ENCODE measurements at regions not wholly inside any gene's neighbourhood (a gene's known extent, or its start where the extent isn't known, plus 50 kb on each side); places are given as distances from the start of the nearest gene placed in this dataset.

DNA sequence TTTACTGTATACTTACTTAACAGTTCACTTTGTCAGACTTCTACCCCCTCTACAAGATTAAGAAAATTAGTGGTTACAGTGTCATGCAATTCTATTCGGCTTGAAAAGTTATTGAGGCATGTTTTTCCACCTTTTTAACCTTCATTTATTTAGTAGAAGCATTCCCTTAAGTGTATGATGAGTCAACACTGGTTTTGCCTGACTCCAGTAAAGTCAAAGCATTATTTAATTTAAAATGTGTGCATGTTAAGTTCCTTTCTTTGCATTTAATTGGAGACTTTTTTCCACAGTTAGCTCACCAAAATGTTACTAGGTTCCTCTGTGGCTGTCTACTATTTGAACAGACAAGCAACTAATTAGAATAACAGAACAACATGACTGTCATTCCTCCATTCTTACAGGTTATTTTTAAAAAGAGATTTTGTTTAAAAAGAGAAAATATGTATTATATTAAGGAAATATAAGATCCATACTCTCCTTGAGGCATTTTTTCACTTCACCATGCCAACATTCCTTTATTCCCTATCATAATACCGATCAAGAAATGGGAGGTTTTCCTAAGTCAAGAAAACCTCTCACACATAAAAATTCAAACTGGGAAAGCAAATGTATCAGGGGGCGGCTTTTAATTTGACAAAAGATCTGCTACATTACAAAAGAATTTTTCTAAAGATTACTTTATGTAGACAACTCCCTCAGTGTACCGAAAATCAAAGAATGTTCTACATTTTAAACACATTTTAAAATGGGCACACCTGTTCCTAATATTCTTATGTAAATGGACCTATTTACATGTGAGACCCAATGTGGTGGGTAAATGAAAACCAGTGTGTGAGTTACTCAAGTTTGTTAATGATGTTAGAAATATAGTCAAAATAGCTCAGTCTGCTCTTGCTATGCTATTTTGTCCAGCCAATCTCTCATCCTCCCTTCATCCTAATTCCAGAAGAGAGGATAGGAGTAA is 361.2 kb downstream of the UTRN start:
- no peaks in the 10 kb centered on the region for H3K9me3 ChIP-seq
- DNase-seq: no peak
- intact Hi-C loops (cut with DNase I): no loop called here
- 67 to 69% methylated on average over 4 of the region's 4 CpGs for WGBS, 2 donors
- no peaks in the 10 kb centered on the region for H3K27me3 ChIP-seq
- peak overlapping the region in 3 of 4 donors; percentile 63 to 77 (median 74) for H3K27ac ChIP-seq
- no peak overlapping the region for H3K4me3 ChIP-seq
- peaks cover 45% of the 10 kb centered on the region for H3K4me1 ChIP-seq
- no peak for ATAC-seq
- TF ChIP-seq POLR2A (IDR thresholded peaks at IDR 0.05): no peak
- TF ChIP-seq, protein P1, sequence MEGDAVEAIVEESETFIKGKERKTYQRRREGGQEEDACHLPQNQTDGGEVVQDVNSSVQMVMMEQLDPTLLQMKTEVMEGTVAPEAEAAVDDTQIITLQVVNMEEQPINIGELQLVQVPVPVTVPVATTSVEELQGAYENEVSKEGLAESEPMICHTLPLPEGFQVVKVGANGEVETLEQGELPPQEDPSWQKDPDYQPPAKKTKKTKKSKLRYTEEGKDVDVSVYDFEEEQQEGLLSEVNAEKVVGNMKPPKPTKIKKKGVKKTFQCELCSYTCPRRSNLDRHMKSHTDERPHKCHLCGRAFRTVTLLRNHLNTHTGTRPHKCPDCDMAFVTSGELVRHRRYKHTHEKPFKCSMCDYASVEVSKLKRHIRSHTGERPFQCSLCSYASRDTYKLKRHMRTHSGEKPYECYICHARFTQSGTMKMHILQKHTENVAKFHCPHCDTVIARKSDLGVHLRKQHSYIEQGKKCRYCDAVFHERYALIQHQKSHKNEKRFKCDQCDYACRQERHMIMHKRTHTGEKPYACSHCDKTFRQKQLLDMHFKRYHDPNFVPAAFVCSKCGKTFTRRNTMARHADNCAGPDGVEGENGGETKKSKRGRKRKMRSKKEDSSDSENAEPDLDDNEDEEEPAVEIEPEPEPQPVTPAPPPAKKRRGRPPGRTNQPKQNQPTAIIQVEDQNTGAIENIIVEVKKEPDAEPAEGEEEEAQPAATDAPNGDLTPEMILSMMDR (IDR thresholded peaks at IDR 0.05): no peak
- H3K36me3 ChIP-seq (replicated peaks in 1 of 2; ENCODE audit: insufficient read depth in 1 of 2, low read depth in 2 of 2): no peaks in the 10 kb centered on the region

DNA sequence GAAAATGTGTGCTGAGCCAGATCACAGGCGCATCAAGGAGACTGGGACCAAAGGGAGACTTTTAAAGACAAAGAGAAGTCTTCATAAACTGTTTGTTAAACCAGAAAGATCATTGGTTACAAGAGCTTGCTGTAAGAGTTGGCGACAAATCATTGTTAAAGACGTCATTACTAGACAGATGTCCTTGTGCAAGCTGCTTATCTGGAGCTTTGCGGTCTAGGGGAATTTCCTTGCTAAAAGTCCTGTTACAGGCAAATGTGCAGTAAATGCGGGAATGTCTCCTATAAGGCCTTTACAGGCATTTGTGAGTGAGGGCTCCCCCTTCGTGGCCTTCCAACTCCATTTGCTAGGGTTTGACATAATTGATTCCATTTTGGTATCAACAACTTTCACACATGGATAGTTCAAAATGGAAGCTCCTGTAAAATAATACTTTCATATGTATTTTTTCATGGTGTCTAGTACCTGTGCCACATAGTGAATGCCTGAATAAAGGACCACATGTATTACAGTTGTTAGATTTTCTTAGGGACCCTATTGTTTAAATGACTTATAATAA is 362.4 kb downstream of the UTRN start:
- Histone ChIP-seq H3K27me3 (no peaks in the 10 kb centered on the region), H3K4me3 (no peak overlapping the region), H3K9me3 (no peaks in the 10 kb centered on the region), H3K4me1 (peaks cover 53% of the 10 kb centered on the region), H3K36me3 (replicated peaks in 1 of 2; ENCODE audit: insufficient read depth in 1 of 2, low read depth in 2 of 2) (no peaks in the 10 kb centered on the region), H3K27ac (peak overlapping the region; percentile 60 to 77 (median 68))
- TF ChIP-seq, protein P1 (IDR thresholded peaks at IDR 0.05): no peak
- intact Hi-C loops (cut with DNase I): no loop called here
- DNase-seq (peak in 3 of 4 donors; percentile 15 to 60 (median 22)), ATAC-seq (peak; percentile 85)
- WGBS, 2 donors: 38 to 43% methylated on average over 6 of the region's 6 CpGs

DNA sequence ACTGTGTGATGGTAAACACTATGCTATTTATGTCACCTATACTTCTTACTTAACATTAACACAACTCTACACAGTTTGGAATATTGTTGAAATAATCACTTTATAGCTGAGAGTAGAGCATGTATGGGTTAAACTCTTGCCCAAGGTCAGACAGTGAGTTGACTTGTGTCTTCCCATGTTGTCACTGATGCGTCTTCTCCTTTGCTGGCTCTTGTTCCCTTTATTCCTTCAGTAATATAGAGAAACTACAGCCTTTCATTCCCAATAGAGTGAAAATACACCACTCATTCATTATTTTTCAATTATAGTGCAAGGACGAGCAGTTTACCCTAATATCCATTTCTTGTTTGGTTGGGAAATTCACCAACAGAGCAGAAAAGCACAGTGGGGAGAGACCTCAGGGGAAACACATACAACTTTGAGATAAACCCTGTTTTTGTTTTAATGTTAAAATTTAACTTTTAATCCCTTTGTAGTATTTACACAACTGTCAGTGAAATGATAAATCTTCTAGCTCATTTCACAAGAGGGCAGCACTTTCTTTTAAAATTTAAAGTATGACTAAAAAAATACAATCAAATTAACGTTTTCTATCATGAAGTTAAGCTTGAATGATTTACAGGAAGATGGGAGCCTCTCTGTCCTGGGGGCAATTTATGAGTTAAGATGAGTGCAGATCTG is 363.0 kb downstream of the UTRN start:
- TF ChIP-seq, protein P1 (IDR thresholded peaks at IDR 0.05): peak in 6 of 7 experiments; percentile 15 to 39 (median 24)
- no peak for TF ChIP-seq POLR2A (IDR thresholded peaks at IDR 0.05)
- Histone ChIP-seq H3K4me3 (no peak overlapping the region), H3K27me3 (no peaks in the 10 kb centered on the region)

DNA sequence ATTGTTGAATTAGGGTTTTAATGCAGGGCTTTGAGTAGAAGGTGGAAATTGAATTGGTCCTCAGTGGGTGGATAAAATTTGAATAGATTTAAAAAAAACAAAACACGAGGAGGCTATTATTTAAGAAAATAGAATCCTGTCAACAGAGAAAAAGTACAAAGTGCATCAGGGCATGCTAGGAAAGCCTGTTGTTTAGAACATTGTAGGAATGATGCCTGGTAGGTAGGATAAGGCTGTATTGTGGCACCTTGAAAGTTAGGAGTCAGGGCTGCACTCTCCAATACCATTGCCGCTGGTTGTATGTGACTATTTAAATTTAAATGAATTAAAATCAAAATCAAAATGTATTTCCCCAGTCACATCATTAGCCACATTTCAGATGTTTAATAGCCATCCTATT is 363.9 kb downstream of the UTRN start:
- Histone ChIP-seq H3K27me3 (no peaks in the 10 kb centered on the region), H3K36me3 (replicated peaks in 1 of 2; ENCODE audit: insufficient read depth in 1 of 2, low read depth in 2 of 2) (no peaks in the 10 kb centered on the region), H3K27ac (peak overlapping the region in 1 of 4 donors; percentile 74), H3K4me1 (peaks cover 66% of the 10 kb centered on the region), H3K4me3 (no peak overlapping the region), H3K9me3 (no peaks in the 10 kb centered on the region)
- 66 to 69% methylated on average over 2 of the region's 2 CpGs for WGBS, 2 donors
- DNase-seq (no peak), ATAC-seq (no peak)
- intact Hi-C loops (cut with DNase I): no loop called here
- TF ChIP-seq POLR2A (IDR thresholded peaks at IDR 0.05): no peak
- TF ChIP-seq, protein P1 (IDR thresholded peaks at IDR 0.05): no peak

More for the DNA sequence above, 363.0 kb downstream of the UTRN start:
- Histone ChIP-seq H3K4me1 (peaks cover 60% of the 10 kb centered on the region), H3K36me3 (replicated peaks in 1 of 2; ENCODE audit: insufficient read depth in 1 of 2, low read depth in 2 of 2) (no peaks in the 10 kb centered on the region), H3K27ac (peak overlapping the region; percentile 60 to 77 (median 68)), H3K9me3 (no peaks in the 10 kb centered on the region)
- DNase-seq: no peak
- intact Hi-C loops (cut with DNase I): no loop called here
- 7 to 15% methylated on average over 3 of the region's 3 CpGs for WGBS, 2 donors
- peak; percentile 68 for ATAC-seq
